ENCODE measurements at regions not wholly inside any gene's neighbourhood (a gene's known extent, or its start where the extent isn't known, plus 50 kb on each side); places are given as distances from the start of the nearest gene placed in this dataset.
A peak's percentile ranks its signal among the peaks of the same experiment; 100 is the strongest.

- Histone ChIP-seq H3K4me3 (no peak overlapping the region), H3K4me1 (replicated peaks) (peaks cover 9% of the 10 kb centered on the region; the same call in 1 of the 2 replicates), H3K36me3 (no peaks in the 10 kb centered on the region), H3K27ac (no peak overlapping the region), H3K27me3 (replicated peaks) (0 out of 2 replicates have a peak, but pooled peaks cover 3% of the 10 kb centered on the region), H3K9me3 (replicated peaks) (no peaks in the 10 kb centered on the region)
- no peak for DNase-seq (ENCODE audit: low read depth in 1 of 2, low spot score in 2 of 2)
These were observed 171.2 kb downstream of the ZNF365 start for GRCh38 chr10:62545160-62546066.

- Histone ChIP-seq H3K9me3 (replicated peaks) (no peaks in the 10 kb centered on the region), H3K4me1 (replicated peaks) (peaks cover 8% of the 10 kb centered on the region; the same call in 1 of the 2 replicates), H3K27me3 (replicated peaks) (0 out of 2 replicates have a peak, but pooled peaks cover 3% of the 10 kb centered on the region), H3K4me3 (no peak overlapping the region), H3K27ac (no peak overlapping the region), H3K36me3 (no peaks in the 10 kb centered on the region)
- DNase-seq (ENCODE audit: low read depth in 1 of 2, low spot score in 2 of 2): no peak
These were observed 174.5 kb downstream of the ZNF365 start for GRCh38 chr10:62548686-62549085.

- no peaks in the 10 kb centered on the region for H3K36me3 ChIP-seq
- no peak overlapping the region for H3K27ac ChIP-seq
- H3K9me3 ChIP-seq (replicated peaks): no peaks in the 10 kb centered on the region
- H3K4me1 ChIP-seq (replicated peaks): no peaks in the 10 kb centered on the region
- DNase-seq (ENCODE audit: low read depth in 1 of 2, low spot score in 2 of 2): no peak
- H3K27me3 ChIP-seq (replicated peaks): 0 out of 2 replicates have a peak, but pooled peaks cover 3% of the 10 kb centered on the region
- H3K4me3 ChIP-seq: no peak overlapping the region
These were observed 176.0 kb downstream of the ZNF365 start for GRCh38 chr10:62550173-62550572.

- no peaks in the 10 kb centered on the region; the same call in 1 of the 2 replicates for H3K27me3 ChIP-seq (replicated peaks)
- peak in 1 of 2 experiments; percentile 19 for DNase-seq (ENCODE audit: low read depth in 1 of 2, low spot score in 2 of 2)
- no peak overlapping the region for H3K4me3 ChIP-seq
- H3K9me3 ChIP-seq (replicated peaks): no peaks in the 10 kb centered on the region
- no peaks in the 10 kb centered on the region for H3K36me3 ChIP-seq
- no peaks in the 10 kb centered on the region for H3K4me1 ChIP-seq (replicated peaks)
- H3K27ac ChIP-seq: no peak overlapping the region
These were observed 180.5 kb downstream of the ZNF365 start for GRCh38 chr10:62554632-62555199.

- Histone ChIP-seq H3K36me3 (no peaks in the 10 kb centered on the region), H3K4me3 (no peak overlapping the region), H3K27ac (no peak overlapping the region), H3K9me3 (replicated peaks) (no peaks in the 10 kb centered on the region), H3K27me3 (replicated peaks) (no peaks in the 10 kb centered on the region; the same call in 1 of the 2 replicates), H3K4me1 (replicated peaks) (peaks cover 15% of the 10 kb centered on the region)
- DNase-seq (ENCODE audit: low read depth in 1 of 2, low spot score in 2 of 2): no peak
These were observed 185.5 kb downstream of the ZNF365 start for GRCh38 chr10:62559481-62560200.

- Histone ChIP-seq H3K27ac (no peak overlapping the region), H3K36me3 (no peaks in the 10 kb centered on the region), H3K4me1 (replicated peaks) (peaks cover 20% of the 10 kb centered on the region), H3K4me3 (no peak overlapping the region), H3K9me3 (replicated peaks) (no peaks in the 10 kb centered on the region), H3K27me3 (replicated peaks) (no peaks in the 10 kb centered on the region; the same call in 1 of the 2 replicates)
- no peak for DNase-seq (ENCODE audit: low read depth in 1 of 2, low spot score in 2 of 2)
These were observed 186.1 kb downstream of the ZNF365 start for GRCh38 chr10:62560201-62560819.

- Histone ChIP-seq H3K27me3 (replicated peaks) (no peaks in the 10 kb centered on the region; the same call in 1 of the 2 replicates), H3K9me3 (replicated peaks) (no peaks in the 10 kb centered on the region), H3K4me1 (replicated peaks) (peaks cover 20% of the 10 kb centered on the region), H3K27ac (no peak overlapping the region), H3K36me3 (no peaks in the 10 kb centered on the region), H3K4me3 (no peak overlapping the region)
- no peak for DNase-seq (ENCODE audit: low read depth in 1 of 2, low spot score in 2 of 2)
These were observed 187.0 kb downstream of the ZNF365 start for GRCh38 chr10:62561151-62561550.

- Histone ChIP-seq H3K27ac (no peak overlapping the region), H3K9me3 (replicated peaks) (no peaks in the 10 kb centered on the region), H3K4me3 (no peak overlapping the region), H3K27me3 (replicated peaks) (no peaks in the 10 kb centered on the region; the same call in 1 of the 2 replicates), H3K4me1 (replicated peaks) (peaks cover 20% of the 10 kb centered on the region), H3K36me3 (no peaks in the 10 kb centered on the region)
- no peak for DNase-seq (ENCODE audit: low read depth in 1 of 2, low spot score in 2 of 2)
These were observed 187.9 kb downstream of the ZNF365 start for GRCh38 chr10:62562101-62562500.

- no peak overlapping the region for H3K4me3 ChIP-seq
- H3K36me3 ChIP-seq: no peaks in the 10 kb centered on the region
- no peak for DNase-seq (ENCODE audit: low read depth in 1 of 2, low spot score in 2 of 2)
- H3K4me1 ChIP-seq (replicated peaks): peaks cover 20% of the 10 kb centered on the region
- H3K27ac ChIP-seq: no peak overlapping the region
- H3K27me3 ChIP-seq (replicated peaks): no peaks in the 10 kb centered on the region; the same call in 1 of the 2 replicates
- H3K9me3 ChIP-seq (replicated peaks): no peaks in the 10 kb centered on the region
These were observed 188.6 kb downstream of the ZNF365 start for GRCh38 chr10:62562795-62563194.

- Histone ChIP-seq H3K36me3 (no peaks in the 10 kb centered on the region), H3K9me3 (replicated peaks) (no peaks in the 10 kb centered on the region), H3K4me3 (no peak overlapping the region), H3K4me1 (replicated peaks) (peaks cover 13% of the 10 kb centered on the region), H3K27me3 (replicated peaks) (no peaks in the 10 kb centered on the region), H3K27ac (no peak overlapping the region)
- no peak for DNase-seq (ENCODE audit: low read depth in 1 of 2, low spot score in 2 of 2)
These were observed 199.8 kb downstream of the ZNF365 start for GRCh38 chr10:62573929-62574328.

GRCh38 chr10:62577076-62577475 lies 202.9 kb downstream of the ZNF365 start:
- H3K4me1 ChIP-seq (replicated peaks): peaks cover 19% of the 10 kb centered on the region
- H3K27ac ChIP-seq: no peak overlapping the region
- no peaks in the 10 kb centered on the region for H3K9me3 ChIP-seq (replicated peaks)
- DNase-seq (ENCODE audit: low read depth in 1 of 2, low spot score in 2 of 2): no peak
- no peaks in the 10 kb centered on the region for H3K27me3 ChIP-seq (replicated peaks)
- H3K4me3 ChIP-seq: no peak overlapping the region
- H3K36me3 ChIP-seq: no peaks in the 10 kb centered on the region

GRCh38 chr10:62577666-62578291 lies 203.6 kb downstream of the ZNF365 start:
- Histone ChIP-seq H3K27ac (no peak overlapping the region), H3K4me1 (replicated peaks) (peaks cover 26% of the 10 kb centered on the region), H3K36me3 (no peaks in the 10 kb centered on the region), H3K4me3 (no peak overlapping the region), H3K27me3 (replicated peaks) (no peaks in the 10 kb centered on the region), H3K9me3 (replicated peaks) (no peaks in the 10 kb centered on the region)
- DNase-seq (ENCODE audit: low read depth in 1 of 2, low spot score in 2 of 2): peak in 1 of 2 experiments; percentile 29

- Histone ChIP-seq H3K27me3 (replicated peaks) (no peaks in the 10 kb centered on the region), H3K9me3 (replicated peaks) (no peaks in the 10 kb centered on the region), H3K4me1 (replicated peaks) (peaks cover 31% of the 10 kb centered on the region), H3K4me3 (no peak overlapping the region), H3K27ac (no peak overlapping the region), H3K36me3 (no peaks in the 10 kb centered on the region)
- DNase-seq (ENCODE audit: low read depth in 1 of 2, low spot score in 2 of 2): no peak
These were observed 204.1 kb downstream of the ZNF365 start for GRCh38 chr10:62578301-62578700.
